Central memory CD8-positive, alpha-beta T cell (primary cell): ENCODE measurements at regions not wholly inside any gene's neighbourhood (a gene's known extent, or its start where the extent isn't known, plus 50 kb on each side); places are given as distances from the start of the nearest gene placed in this dataset.

Experiments
- ATAC-seq: fragments of 150-1000 bp; cut with Tn5 transposase; replicated peaks from 2 replicates; pipeline ENCODE4 v1.10.0; 2022; ENCODE audit warnings: mild to moderate bottlenecking, moderate FRiP score, moderate number of reproducible peaks; ENCODE audit not compliant: poor library complexity, severe bottlenecking; ENCODE audit errors: extremely low read depth
- DNase-seq, 2 donors: peaks; one replicate each; pipeline ENCODE4 v3.0.0; 2021; ENCODE audit warnings: low spot score in 2 of 2
- H3K27ac Mint-ChIP-seq: one replicate; pipeline ENCODE4 v1.8.0; 2022; ENCODE audit warnings: low read depth, mild to moderate bottlenecking, moderate library complexity, mixed read lengths
- H3K27me3 Mint-ChIP-seq: one replicate; pipeline ENCODE4 v1.8.0; 2022; ENCODE audit warnings: mixed read lengths
- H3K36me3 Mint-ChIP-seq: one replicate; pipeline ENCODE4 v1.8.0; 2022; ENCODE audit warnings: mild to moderate bottlenecking, moderate library complexity, mixed read lengths; ENCODE audit not compliant: insufficient read depth
- H3K4me1 Mint-ChIP-seq: one replicate; pipeline ENCODE4 v1.8.0; 2022; ENCODE audit warnings: mixed read lengths
- H3K4me3 Mint-ChIP-seq: one replicate; pipeline ENCODE4 v1.8.0; 2022; ENCODE audit warnings: mild to moderate bottlenecking, moderate library complexity, mixed read lengths
- H3K9me3 Mint-ChIP-seq: one replicate; pipeline ENCODE4 v1.8.0; 2022; ENCODE audit warnings: mixed read lengths

DNA sequence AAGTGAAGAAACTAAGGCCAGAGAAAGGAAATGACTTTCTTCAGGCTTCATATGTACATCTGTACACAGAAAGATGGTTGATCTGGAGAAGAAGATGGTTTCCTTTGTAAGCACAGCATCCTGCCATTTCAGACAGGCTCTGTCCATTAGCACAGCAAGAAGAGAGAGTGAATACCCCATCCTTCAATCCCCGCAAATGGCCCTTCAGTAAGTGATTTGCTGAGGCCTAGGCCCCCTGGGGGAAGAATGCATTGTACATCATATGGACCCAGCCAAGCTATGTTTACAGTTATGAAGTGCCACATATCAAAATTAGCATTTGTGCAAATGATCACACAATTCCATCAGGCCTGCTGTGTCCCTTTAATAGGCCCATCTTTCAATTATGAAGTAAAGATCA, 657.4 kb downstream of the BRINP1 start:
- Mint-ChIP-seq H3K27ac (no peak overlapping the region), H3K36me3 (no peaks in the 10 kb centered on the region), H3K9me3 (peaks cover 15% of the 10 kb centered on the region), H3K27me3 (no peaks in the 10 kb centered on the region), H3K4me1 (no peaks in the 10 kb centered on the region), H3K4me3 (no peak overlapping the region)
- DNase-seq (no peak), ATAC-seq (no peak)

DNA sequence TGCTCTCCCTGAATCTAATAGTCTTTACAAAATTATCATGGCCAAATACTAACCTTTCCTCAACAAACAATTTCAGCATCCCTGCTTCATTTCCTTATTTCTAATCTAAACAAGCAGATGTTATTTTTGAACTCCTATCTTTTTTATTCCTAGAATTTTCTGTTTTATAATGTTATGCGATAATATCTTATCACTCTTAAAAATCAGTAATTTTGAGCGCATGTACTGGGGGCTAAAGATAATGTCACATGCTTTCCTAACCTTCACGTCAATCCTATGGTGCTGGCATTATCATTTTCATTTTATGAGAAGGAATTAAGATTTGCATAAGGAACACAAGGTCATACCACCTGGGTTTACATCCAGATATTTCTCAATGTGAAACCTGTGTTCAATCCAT, 648.0 kb downstream of the BRINP1 start:
- Mint-ChIP-seq H3K27ac (no peak overlapping the region), H3K27me3 (no peaks in the 10 kb centered on the region)
- no peak for DNase-seq

DNA sequence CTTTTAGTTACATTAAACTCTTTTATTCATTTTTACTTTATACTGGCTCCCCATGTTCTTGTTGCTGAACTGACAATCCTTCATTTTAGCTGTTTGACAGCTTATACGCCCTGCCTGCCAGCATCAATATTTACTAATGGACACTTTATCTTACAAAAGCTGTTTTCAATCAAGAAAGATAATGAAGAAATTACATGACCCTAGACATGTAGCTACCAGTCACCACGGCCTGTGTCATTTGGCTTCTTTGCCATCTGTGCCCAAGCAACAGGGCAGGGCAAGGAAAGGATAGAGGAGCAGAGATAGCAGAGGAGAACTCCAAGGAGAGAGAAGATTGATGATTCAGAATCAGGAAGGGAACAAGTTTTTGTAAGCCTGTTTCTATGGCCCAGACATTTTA, 647.3 kb downstream of the BRINP1 start:
- H3K27me3 Mint-ChIP-seq, result no peaks in the 10 kb centered on the region
- H3K9me3 Mint-ChIP-seq, result peaks cover 10% of the 10 kb centered on the region
- ATAC-seq, result no peak
- no peaks in the 10 kb centered on the region for H3K4me1 Mint-ChIP-seq
- H3K4me3 Mint-ChIP-seq, result no peak overlapping the region
- no peak for DNase-seq
- H3K36me3 Mint-ChIP-seq, result no peaks in the 10 kb centered on the region
- no peak overlapping the region for H3K27ac Mint-ChIP-seq

More for the DNA sequence above, 648.0 kb downstream of the BRINP1 start:
- no peak overlapping the region for H3K4me3 Mint-ChIP-seq
- H3K36me3 Mint-ChIP-seq, result no peaks in the 10 kb centered on the region
- peaks cover 10% of the 10 kb centered on the region for H3K9me3 Mint-ChIP-seq
- no peaks in the 10 kb centered on the region for H3K4me1 Mint-ChIP-seq
- ATAC-seq, result no peak

DNA sequence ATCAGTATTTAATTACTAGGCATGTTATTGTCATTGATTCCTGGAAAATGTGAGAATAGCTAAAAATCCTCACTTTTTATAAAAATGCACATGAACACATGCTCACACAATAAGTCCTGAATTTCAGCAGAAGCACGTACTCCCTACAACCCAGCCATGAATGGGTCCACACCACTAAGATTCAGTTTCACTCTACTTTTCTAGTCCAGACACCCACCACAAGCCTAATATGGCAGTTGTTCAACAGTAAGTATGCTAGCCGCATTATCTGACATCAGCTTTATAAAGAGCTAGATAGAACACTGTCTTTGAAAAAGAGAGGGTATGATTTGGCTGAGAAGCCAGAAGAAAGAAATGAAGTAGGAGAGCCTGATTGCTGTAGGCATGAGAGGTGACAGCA, 639.3 kb downstream of the BRINP1 start:
- Mint-ChIP-seq H3K36me3 (no peaks in the 10 kb centered on the region), H3K9me3 (peaks cover 22% of the 10 kb centered on the region), H3K4me3 (no peak overlapping the region), H3K4me1 (no peaks in the 10 kb centered on the region), H3K27me3 (no peaks in the 10 kb centered on the region), H3K27ac (no peak overlapping the region)
- no peak for ATAC-seq
- DNase-seq, result no peak

DNA sequence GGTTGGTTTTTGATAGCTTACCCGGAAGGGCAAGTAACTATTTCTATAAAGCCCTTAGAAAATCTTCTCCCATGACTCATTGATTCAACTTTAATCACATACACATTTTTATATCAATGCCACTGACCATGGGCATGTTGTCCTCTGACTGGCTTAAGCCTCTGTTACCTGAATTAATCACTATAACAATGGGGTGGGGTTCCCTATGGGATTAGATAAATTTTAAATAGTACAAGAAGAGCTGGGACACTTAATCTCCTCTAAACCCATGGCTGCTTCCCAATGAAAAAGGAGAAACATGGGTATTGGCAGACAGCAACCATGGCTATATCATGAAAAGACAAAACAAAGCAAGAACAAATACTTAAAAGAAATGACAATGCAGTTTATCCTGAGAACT, 636.2 kb downstream of the BRINP1 start:
- no peak overlapping the region for H3K27ac Mint-ChIP-seq
- H3K4me3 Mint-ChIP-seq, result no peak overlapping the region
- peaks cover 28% of the 10 kb centered on the region for H3K9me3 Mint-ChIP-seq
- no peaks in the 10 kb centered on the region for H3K36me3 Mint-ChIP-seq
- ATAC-seq (no peak), DNase-seq (no peak)
- H3K4me1 Mint-ChIP-seq, result no peaks in the 10 kb centered on the region
- no peaks in the 10 kb centered on the region for H3K27me3 Mint-ChIP-seq

DNA sequence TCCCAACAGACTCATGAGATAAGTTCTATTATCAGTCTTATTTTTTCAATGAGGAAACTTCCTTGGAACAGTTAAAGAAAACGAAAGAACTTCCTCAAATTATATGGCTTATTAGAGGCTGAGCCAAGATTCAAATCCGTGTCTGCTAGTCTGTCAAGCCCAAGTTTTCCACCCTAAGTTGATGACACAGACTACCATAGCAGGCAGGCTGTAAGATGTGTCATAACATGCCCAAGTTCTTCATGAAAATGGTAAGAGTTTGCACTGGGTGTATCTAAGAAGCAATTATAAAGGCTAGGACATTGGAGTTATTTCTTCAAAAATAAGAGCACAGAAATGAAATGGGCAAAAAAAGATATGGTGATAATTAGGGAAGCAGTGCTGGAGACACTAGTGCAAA, 634.5 kb downstream of the BRINP1 start:
- no peak for DNase-seq
- no peaks in the 10 kb centered on the region for H3K27me3 Mint-ChIP-seq

DNA sequence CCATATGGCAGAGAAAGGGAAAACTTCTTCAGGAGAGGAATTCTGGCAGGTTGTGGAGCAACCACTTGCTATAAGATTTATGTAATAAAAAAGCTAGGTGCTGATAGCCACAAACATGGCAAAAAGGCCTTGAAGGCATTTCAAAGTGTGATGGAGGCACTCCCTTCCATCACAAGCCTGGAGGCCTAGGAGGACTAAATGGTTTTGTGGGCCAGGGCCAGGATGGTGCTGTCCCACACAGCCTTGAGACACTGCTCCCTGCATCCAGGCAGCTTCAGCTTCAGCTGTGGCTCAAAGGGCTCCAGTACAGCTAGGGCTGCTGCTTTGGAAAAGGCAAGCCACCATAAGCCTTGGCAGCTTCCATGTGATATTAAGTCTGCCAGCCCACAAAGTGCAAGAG, 632.8 kb downstream of the BRINP1 start:
- no peaks in the 10 kb centered on the region for H3K27me3 Mint-ChIP-seq
- H3K36me3 Mint-ChIP-seq, result no peaks in the 10 kb centered on the region
- H3K9me3 Mint-ChIP-seq, result peaks cover 22% of the 10 kb centered on the region
- no peak overlapping the region for H3K27ac Mint-ChIP-seq
- no peak overlapping the region for H3K4me3 Mint-ChIP-seq
- no peak for DNase-seq
- H3K4me1 Mint-ChIP-seq, result no peaks in the 10 kb centered on the region
- ATAC-seq, result no peak

More for the DNA sequence above, 634.5 kb downstream of the BRINP1 start:
- Mint-ChIP-seq H3K36me3 (no peaks in the 10 kb centered on the region), H3K4me1 (no peaks in the 10 kb centered on the region), H3K27ac (no peak overlapping the region), H3K9me3 (peaks cover 28% of the 10 kb centered on the region), H3K4me3 (no peak overlapping the region)
- no peak for ATAC-seq

DNA sequence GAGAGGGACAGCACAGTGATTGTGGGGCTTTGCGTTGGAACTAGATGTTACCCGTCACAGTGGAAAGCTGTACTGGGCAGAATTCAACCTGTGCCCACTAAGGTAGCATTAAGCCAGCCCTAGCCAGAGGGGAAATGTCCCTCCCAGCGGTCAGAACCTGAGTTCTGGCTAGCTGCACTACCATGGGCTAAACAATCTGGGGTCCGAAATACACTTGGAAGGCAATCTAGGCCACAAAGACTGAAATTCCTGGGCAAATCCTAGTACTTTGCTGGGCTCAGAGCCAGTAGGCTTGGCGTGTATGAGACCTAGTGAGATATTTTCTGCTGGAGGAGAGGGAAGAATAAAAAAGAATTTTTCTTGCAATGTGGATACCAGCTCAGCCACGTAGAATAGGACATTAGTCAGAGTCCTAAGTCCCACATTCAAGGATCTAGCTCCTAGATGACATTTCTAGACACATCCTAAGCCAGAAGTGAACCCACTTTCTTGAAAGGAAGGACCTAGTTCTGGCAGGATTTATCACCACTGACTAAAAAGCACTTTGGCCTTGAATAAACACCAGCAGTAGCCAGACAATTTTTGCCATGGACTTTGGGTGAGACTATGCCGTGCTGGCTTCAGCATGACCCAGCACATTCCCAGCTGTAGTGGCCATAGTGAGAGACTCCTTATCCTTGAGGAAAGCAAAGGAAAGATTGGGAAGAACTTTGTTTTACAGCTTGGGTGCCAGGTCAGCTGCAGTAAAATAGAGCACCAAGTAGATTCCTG, 618.0 kb downstream of the BRINP1 start:
- H3K27me3 Mint-ChIP-seq, result no peaks in the 10 kb centered on the region
- ATAC-seq (no peak), DNase-seq (no peak)
- H3K36me3 Mint-ChIP-seq, result no peaks in the 10 kb centered on the region
- no peaks in the 10 kb centered on the region for H3K4me1 Mint-ChIP-seq
- no peak overlapping the region for H3K27ac Mint-ChIP-seq
- H3K9me3 Mint-ChIP-seq, result peaks cover 7% of the 10 kb centered on the region
- H3K4me3 Mint-ChIP-seq, result no peak overlapping the region

DNA sequence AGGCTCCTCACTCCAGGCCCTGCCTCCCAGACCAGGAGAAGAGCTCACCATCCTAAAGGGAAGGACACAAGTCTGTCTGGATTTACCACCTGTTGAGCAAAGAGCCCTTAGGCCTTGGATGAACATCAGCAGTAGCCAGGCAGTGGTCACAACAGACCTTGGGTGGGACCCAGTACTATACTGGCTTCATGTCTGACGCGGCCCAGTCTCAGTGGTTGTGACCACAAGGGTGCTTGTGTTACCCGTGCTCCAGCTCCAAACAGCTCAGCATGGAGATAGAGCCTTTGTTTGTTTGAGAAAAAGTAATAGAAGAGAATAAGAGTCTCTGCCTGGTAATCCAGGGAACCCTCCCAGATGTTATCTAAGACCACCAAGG, 617.4 kb downstream of the BRINP1 start:
- no peaks in the 10 kb centered on the region for H3K36me3 Mint-ChIP-seq
- ATAC-seq (no peak), DNase-seq (no peak)
- no peak overlapping the region for H3K4me3 Mint-ChIP-seq
- H3K27me3 Mint-ChIP-seq, result no peaks in the 10 kb centered on the region
- no peak overlapping the region for H3K27ac Mint-ChIP-seq
- H3K9me3 Mint-ChIP-seq, result peaks cover 8% of the 10 kb centered on the region
- H3K4me1 Mint-ChIP-seq, result no peaks in the 10 kb centered on the region

DNA sequence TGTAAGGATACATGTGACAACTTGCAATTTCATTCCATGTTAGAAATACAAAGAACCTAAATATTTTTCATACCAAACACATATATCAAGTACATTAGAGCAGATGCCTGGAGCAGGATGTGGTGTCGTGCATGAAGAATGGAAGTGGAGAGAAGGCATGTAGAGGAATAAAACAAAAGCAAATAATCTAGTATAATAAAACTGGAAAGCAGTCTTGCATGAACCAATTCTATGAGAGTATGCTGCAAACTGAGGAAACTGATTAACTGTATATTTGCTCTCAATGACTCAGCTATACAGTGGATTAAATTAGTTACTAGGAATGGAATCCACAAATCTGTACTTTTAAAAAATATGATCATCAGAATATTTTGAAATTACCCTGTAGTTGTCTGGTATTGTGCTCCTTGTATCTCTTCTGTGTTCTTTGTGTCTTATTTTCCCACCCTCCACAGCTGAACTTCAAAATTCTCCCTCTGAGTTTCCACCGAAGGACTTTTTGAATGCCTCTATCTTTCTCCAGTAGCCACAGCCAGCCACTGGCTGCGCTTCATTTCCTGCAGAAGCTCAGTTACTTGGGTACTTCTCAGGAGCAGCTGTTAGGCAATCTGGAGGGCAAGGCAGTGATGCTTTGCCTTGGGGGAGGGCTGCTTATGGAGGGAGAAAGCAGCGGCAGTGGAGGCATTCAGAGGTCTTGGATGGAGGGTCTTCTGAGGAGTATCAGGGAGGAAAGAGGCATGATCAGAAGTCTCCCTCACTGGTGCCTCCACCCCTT, 608.0 kb downstream of the BRINP1 start:
- H3K9me3 Mint-ChIP-seq, result peaks cover 18% of the 10 kb centered on the region
- no peaks in the 10 kb centered on the region for H3K4me1 Mint-ChIP-seq
- no peak overlapping the region for H3K27ac Mint-ChIP-seq
- ATAC-seq (no peak), DNase-seq (no peak)
- H3K27me3 Mint-ChIP-seq, result no peaks in the 10 kb centered on the region
- H3K36me3 Mint-ChIP-seq, result no peaks in the 10 kb centered on the region
- H3K4me3 Mint-ChIP-seq, result no peak overlapping the region

DNA sequence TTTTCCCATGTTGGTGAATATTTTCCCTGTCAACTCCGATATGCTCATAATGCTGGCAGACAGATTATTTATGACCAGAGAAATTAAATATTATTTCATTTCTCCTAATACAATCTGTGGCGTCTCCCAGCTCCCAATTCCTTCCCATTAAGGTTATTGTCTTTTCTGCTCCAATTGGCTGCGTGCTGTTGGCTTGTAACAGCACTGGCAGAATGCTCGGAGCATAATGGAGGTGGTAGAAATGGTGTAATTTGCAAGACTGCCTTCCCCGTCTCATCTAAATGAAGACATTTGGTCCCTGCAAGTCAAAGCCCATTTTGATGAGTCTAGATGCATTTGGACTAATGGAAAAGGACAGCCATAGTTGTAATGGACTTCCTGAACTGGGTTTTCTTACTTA, 601.7 kb downstream of the BRINP1 start:
- no peak for ATAC-seq
- no peaks in the 10 kb centered on the region for H3K36me3 Mint-ChIP-seq
- H3K27ac Mint-ChIP-seq, result no peak overlapping the region
- no peaks in the 10 kb centered on the region for H3K27me3 Mint-ChIP-seq
- no peaks in the 10 kb centered on the region for H3K4me1 Mint-ChIP-seq
- peaks cover 13% of the 10 kb centered on the region for H3K9me3 Mint-ChIP-seq
- no peak for DNase-seq
- H3K4me3 Mint-ChIP-seq, result no peak overlapping the region

DNA sequence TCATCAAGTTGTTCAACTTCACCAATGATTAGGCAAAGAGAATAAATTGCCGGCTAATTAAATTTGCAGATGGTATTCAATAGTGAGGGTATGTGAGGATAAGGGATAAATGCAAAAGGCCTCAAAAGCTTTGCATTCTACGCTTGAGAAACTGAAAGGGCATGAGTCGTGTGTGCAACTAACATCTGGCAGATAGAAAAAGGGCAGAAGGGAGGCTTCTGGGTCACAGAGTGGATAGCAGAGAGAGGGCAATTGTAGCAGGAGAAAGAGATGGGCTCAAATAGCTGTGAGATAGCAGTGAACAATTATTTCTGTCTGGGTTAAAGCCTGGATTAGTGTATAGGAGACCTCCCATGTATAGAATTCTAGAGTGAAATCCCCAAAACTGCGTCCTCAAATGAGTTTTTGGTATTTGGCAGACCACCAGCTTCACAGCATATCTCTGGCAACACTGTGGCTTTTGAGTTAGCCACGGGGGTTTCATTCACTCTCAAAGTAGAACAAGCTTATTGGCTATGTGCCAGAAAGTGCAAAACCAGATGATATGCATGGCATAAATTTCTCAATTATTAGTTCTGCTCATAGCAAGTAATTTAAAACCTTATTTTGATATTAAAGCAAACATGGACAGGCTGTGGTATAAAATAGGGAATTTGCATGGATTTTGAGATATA, 586.3 kb downstream of the BRINP1 start:
- ATAC-seq (no peak), DNase-seq (no peak)
- Mint-ChIP-seq H3K9me3 (peaks cover 14% of the 10 kb centered on the region), H3K27ac (no peak overlapping the region), H3K4me1 (no peaks in the 10 kb centered on the region), H3K36me3 (no peaks in the 10 kb centered on the region), H3K27me3 (no peaks in the 10 kb centered on the region), H3K4me3 (no peak overlapping the region)

DNA sequence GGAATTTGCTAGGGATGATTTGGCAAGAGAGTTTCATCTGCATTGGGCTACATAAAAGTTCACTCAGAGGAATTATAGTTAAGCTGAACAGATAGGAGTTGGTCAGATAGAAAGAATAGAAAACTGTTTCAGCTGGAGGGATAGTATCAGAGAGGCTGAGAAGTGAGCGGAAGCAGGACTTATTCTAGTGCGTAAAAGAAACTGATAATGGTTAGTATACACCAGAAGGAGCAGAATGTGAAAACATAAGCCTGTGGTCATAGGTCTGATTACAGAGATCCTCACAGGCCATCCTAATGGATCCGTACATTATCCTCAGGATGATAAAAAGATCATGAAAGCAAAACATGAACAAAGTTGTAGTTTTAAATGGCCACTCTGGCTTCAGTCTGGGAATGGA, 585.2 kb downstream of the BRINP1 start:
- Mint-ChIP-seq H3K27me3 (no peaks in the 10 kb centered on the region), H3K36me3 (no peaks in the 10 kb centered on the region), H3K4me3 (no peak overlapping the region), H3K4me1 (no peaks in the 10 kb centered on the region), H3K9me3 (peaks cover 10% of the 10 kb centered on the region), H3K27ac (no peak overlapping the region)
- ATAC-seq (no peak), DNase-seq (no peak)
